B cell (primary cell): ENCODE measurements at regions not wholly inside any gene's neighbourhood (a gene's known extent, or its start where the extent isn't known, plus 50 kb on each side); places are given as distances from the start of the nearest gene placed in this dataset.

ENCODE experiments used
- EZH2 ChIP-seq: IDR thresholded peaks from 2 replicates; pipeline ENCODE4 v1.6.1; 2012; ENCODE audit warnings: borderline replicate concordance, low read depth, mild to moderate bottlenecking, moderate library complexity, low read length; ENCODE audit not compliant: insufficient read depth, poor library complexity, severe bottlenecking
- TF ChIP-seq, protein P1 (sequence below): fragments of 200-600 bp; IDR thresholded peaks from one replicate; pipeline ENCODE4 v1.8.0; 2022; ENCODE audit warnings: antibody characterized with exemption, mild to moderate bottlenecking

- TF ChIP-seq, protein P1, sequence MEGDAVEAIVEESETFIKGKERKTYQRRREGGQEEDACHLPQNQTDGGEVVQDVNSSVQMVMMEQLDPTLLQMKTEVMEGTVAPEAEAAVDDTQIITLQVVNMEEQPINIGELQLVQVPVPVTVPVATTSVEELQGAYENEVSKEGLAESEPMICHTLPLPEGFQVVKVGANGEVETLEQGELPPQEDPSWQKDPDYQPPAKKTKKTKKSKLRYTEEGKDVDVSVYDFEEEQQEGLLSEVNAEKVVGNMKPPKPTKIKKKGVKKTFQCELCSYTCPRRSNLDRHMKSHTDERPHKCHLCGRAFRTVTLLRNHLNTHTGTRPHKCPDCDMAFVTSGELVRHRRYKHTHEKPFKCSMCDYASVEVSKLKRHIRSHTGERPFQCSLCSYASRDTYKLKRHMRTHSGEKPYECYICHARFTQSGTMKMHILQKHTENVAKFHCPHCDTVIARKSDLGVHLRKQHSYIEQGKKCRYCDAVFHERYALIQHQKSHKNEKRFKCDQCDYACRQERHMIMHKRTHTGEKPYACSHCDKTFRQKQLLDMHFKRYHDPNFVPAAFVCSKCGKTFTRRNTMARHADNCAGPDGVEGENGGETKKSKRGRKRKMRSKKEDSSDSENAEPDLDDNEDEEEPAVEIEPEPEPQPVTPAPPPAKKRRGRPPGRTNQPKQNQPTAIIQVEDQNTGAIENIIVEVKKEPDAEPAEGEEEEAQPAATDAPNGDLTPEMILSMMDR: no peak
- no peak for TF ChIP-seq EZH2
Measured at GRCh38 chr16:63385714-63386432, 1349.6 kb upstream of the CDH8 start.
